Hepatocyte (in vitro differentiated cells): ENCODE measurements at regions not wholly inside any gene's neighbourhood (a gene's known extent, or its start where the extent isn't known, plus 50 kb on each side); places are given as distances from the start of the nearest gene placed in this dataset.
A peak's percentile ranks its signal among the peaks of the same experiment; 100 is the strongest.

ENCODE experiments used
- DNase-seq: peaks from one replicate; pipeline ENCODE4 v3.0.0-alpha.2; 2016; ENCODE audit warnings: low spot score
- H2AFZ ChIP-seq: fragments of 200-600 bp; sonication (generic); 2 replicates; pipeline ENCODE4 v1.6.0; 2016; ENCODE audit warnings: antibody characterized with exemption, mild to moderate bottlenecking
- H3K27ac ChIP-seq: fragments of 200-600 bp; sonication (generic); 2 replicates; pipeline ENCODE4 v1.5.1; 2016; ENCODE audit warnings: mild to moderate bottlenecking
- H3K27me3 ChIP-seq: fragments of 200-600 bp; sonication (generic); 2 replicates; pipeline ENCODE4 v1.6.1; 2016
- H3K36me3 ChIP-seq: fragments of 200-600 bp; sonication (generic); replicated peaks from 2 replicates; pipeline ENCODE4 v1.5.1; 2016; ENCODE audit warnings: low read depth; ENCODE audit not compliant: insufficient read depth
- H3K4me1 ChIP-seq: fragments of 200-600 bp; sonication (generic); 2 replicates; pipeline ENCODE4 v1.5.1; 2016; ENCODE audit warnings: mild to moderate bottlenecking, moderate library complexity; ENCODE audit not compliant: insufficient read depth
- H3K4me2 ChIP-seq: fragments of 200-600 bp; sonication (generic); 2 replicates; pipeline ENCODE4 v1.6.0; 2016
- H3K4me3 ChIP-seq: fragments of 200-600 bp; sonication (generic); 2 replicates; pipeline ENCODE4 v1.5.1; 2016; ENCODE audit warnings: mild to moderate bottlenecking
- H3K79me2 ChIP-seq: fragments of 200-600 bp; sonication (generic); 2 replicates; pipeline ENCODE4 v1.6.0; 2017; ENCODE audit warnings: mild to moderate bottlenecking
- H3K9me2 ChIP-seq: fragments of 200-600 bp; sonication (generic); replicated peaks from 2 replicates; pipeline ENCODE4 v1.6.0; 2017; ENCODE audit warnings: mild to moderate bottlenecking; ENCODE audit not compliant: insufficient read depth
- H3K9me3 ChIP-seq: fragments of 200-600 bp; sonication (generic); 2 replicates; pipeline ENCODE4 v1.5.1; 2016; ENCODE audit warnings: low read depth, mild to moderate bottlenecking
- H4K20me1 ChIP-seq: fragments of 200-600 bp; sonication (generic); 2 replicates; pipeline ENCODE4 v1.6.0; 2016; ENCODE audit warnings: mild to moderate bottlenecking; ENCODE audit not compliant: insufficient read depth, poor library complexity, severe bottlenecking
- CTCF ChIP-seq: fragments of 200-600 bp; sonication (generic); IDR thresholded peaks from 2 replicates; pipeline ENCODE4 v1.5.1; 2016; ENCODE audit warnings: antibody characterized with exemption, mild to moderate bottlenecking; ENCODE audit not compliant: poor library complexity
- EZH2 ChIP-seq: fragments of 200-600 bp; sonication (generic); IDR thresholded peaks from 2 replicates; pipeline ENCODE4 v1.6.1; 2016; ENCODE audit warnings: antibody characterized with exemption, mild to moderate bottlenecking, borderline replicate concordance
- EZH2phosphoT487 ChIP-seq: fragments of 200-600 bp; sonication (generic); IDR thresholded peaks from one replicate; pipeline ENCODE4 v1.6.1; 2018; ENCODE audit warnings: antibody characterized with exemption, mild to moderate bottlenecking, low read depth, moderate library complexity; ENCODE audit not compliant: unreplicated experiment, severe bottlenecking
- WGBS: methylation state at CpG from one replicate; pipeline ENCODE4 v1.1.6; 2016; ENCODE audit warnings: low lambda C conversion rate; ENCODE audit errors: missing lambda C conversion rate; 5-methylcytosine and 5-hydroxymethylcytosine counted together

DNA sequence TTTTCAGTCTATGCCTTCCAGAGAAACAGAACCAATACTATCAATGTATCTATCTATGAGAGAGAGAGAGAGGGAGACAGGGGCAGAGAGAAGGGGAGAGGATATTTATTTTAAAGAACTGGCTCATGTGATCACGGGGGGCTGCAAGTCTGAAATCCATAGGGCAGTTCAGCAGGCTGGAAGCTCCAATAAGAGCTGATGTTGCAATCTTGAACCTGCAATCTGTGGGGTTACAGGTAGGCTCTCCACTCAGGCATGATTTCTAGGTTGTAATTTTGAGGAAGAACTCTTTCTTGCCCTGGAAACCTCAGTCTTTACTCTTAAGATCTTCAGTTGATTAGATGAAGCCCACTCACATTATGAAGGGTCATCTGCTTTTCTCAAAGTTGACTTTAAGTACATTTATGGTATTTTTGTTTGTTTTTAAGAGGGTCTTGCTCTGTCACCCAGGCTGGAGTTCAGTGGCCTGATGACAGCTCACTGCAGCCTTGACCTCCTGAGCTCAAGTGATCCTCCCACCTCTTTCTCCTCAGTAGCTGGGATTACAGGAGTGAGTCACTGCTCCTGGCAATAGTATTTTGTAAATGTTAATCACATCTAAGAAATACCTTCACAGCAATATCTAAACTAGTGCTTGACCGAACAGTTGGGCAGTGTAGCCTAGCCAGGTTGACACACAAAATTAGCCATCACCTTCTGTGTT is 376.4 kb downstream of the FGF9 start:
- Histone ChIP-seq H3K9me2 (no peaks in the 10 kb centered on the region), H3K9me3 (no peaks in the 10 kb centered on the region), H3K4me3 (no peak overlapping the region), H3K4me1 (no peaks in the 10 kb centered on the region), H3K27me3 (no peaks in the 10 kb centered on the region), H3K36me3 (no peaks in the 10 kb centered on the region), H3K27ac (no peak overlapping the region), H3K79me2 (no peaks in the 10 kb centered on the region), H3K4me2 (no peak overlapping the region), H4K20me1 (no peaks in the 10 kb centered on the region), H2AFZ (no peak overlapping the region)
- no peak for DNase-seq
- WGBS, result 75% methylated on average over 2 of the region's 2 CpGs
- TF ChIP-seq CTCF, result no peak
- no peak for TF ChIP-seq EZH2
- no peak for TF ChIP-seq EZH2phosphoT487

GRCh38 chr13:22047785-22048104 is 376.9 kb downstream of the FGF9 start:
- TF ChIP-seq EZH2 (no peak), CTCF (no peak), EZH2phosphoT487 (no peak)

DNA sequence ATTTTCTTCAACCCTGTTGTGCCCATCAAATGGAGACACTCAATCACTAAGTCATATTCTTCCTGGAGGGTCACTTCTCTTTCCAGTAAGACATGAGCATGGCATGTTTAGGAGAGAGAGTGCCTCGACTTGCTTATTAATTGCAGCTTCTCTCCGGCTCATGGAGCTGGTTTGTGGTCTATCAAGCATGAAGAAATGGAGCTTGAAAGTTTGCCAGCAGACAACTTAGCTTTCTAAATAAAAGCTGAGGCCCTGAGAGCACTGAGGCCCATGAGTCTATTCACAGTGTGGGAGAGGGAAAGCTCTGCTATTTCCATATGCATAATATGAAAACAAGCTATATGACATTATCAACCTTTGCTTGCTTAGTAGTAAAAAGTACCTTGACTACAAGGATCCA is 378.5 kb downstream of the FGF9 start:
- H3K79me2 ChIP-seq, result no peaks in the 10 kb centered on the region

More at GRCh38 chr13:22047785-22048104, 376.9 kb downstream of the FGF9 start:
- Histone ChIP-seq H2AFZ (no peak overlapping the region), H3K79me2 (no peaks in the 10 kb centered on the region), H3K36me3 (no peaks in the 10 kb centered on the region), H3K27ac (no peak overlapping the region), H3K9me2 (no peaks in the 10 kb centered on the region), H3K4me3 (no peak overlapping the region), H3K4me2 (no peak overlapping the region), H3K9me3 (no peaks in the 10 kb centered on the region), H3K27me3 (no peaks in the 10 kb centered on the region), H3K4me1 (no peaks in the 10 kb centered on the region), H4K20me1 (no peaks in the 10 kb centered on the region)
- no peak for DNase-seq
- WGBS, result 84% methylated on average over 6 of the region's 6 CpGs

More for the DNA sequence above, 378.5 kb downstream of the FGF9 start:
- WGBS, result 77% methylated on average over 2 of the region's 2 CpGs
- TF ChIP-seq EZH2 (no peak), EZH2phosphoT487 (no peak), CTCF (no peak)
- Histone ChIP-seq H3K9me3 (no peaks in the 10 kb centered on the region), H3K36me3 (no peaks in the 10 kb centered on the region), H3K9me2 (no peaks in the 10 kb centered on the region), H3K27me3 (no peaks in the 10 kb centered on the region), H3K4me3 (no peak overlapping the region), H4K20me1 (no peaks in the 10 kb centered on the region), H3K27ac (peak overlapping the region; percentile 36), H3K4me1 (no peaks in the 10 kb centered on the region), H2AFZ (no peak overlapping the region), H3K4me2 (no peak overlapping the region)
- DNase-seq, result peak; percentile 40
